H9 (cell line): ENCODE measurements at regions not wholly inside any gene's neighbourhood (a gene's known extent, or its start where the extent isn't known, plus 50 kb on each side); places are given as distances from the start of the nearest gene placed in this dataset.

Experiments used
- DNase-seq: peaks from one replicate; pipeline ENCODE4 v3.0.0-alpha.2; 2017
- H2AFZ ChIP-seq: one replicate; pipeline ENCODE4 v1.6.1; 2013; ENCODE audit warnings: mild to moderate bottlenecking, low read length, control low read depth, moderate library complexity
- H2AK5ac ChIP-seq: 2 replicates; pipeline ENCODE4 v1.6.1; 2013; ENCODE audit warnings: low read length, control low read depth, mixed read lengths; ENCODE audit not compliant: insufficient read length
- H2BK120ac ChIP-seq: one replicate; pipeline ENCODE4 v1.6.1; 2013; ENCODE audit warnings: low read depth, mild to moderate bottlenecking, low read length, control low read depth, inconsistent platforms; ENCODE audit not compliant: poor library complexity, severe bottlenecking
- H2BK12ac ChIP-seq: 2 replicates; pipeline ENCODE4 v1.6.1; 2013; ENCODE audit warnings: low read length, control low read depth, mixed read lengths, low read depth; ENCODE audit not compliant: insufficient read length
- H2BK15ac ChIP-seq: 2 replicates; pipeline ENCODE4 v1.6.1; 2013; ENCODE audit warnings: low read depth, low read length, control low read depth
- H2BK20ac ChIP-seq: one replicate; pipeline ENCODE4 v1.6.1; 2013; ENCODE audit warnings: low read depth, mild to moderate bottlenecking, low read length, control low read depth, inconsistent platforms; ENCODE audit not compliant: poor library complexity, severe bottlenecking
- H2BK5ac ChIP-seq: 2 replicates; pipeline ENCODE4 v1.6.1; 2013; ENCODE audit warnings: low read length, control low read depth, mixed read lengths; ENCODE audit not compliant: insufficient read length
- H3K14ac ChIP-seq: 2 replicates; pipeline ENCODE4 v1.6.1; 2013; ENCODE audit warnings: low read length, control low read depth; ENCODE audit not compliant: insufficient read depth
- H3K18ac ChIP-seq: 2 replicates; pipeline ENCODE4 v1.6.1; 2013; ENCODE audit warnings: low read depth, mild to moderate bottlenecking, mixed read lengths, low read length, control low read depth; ENCODE audit not compliant: insufficient read length
- H3K23ac ChIP-seq: 2 replicates; pipeline ENCODE4 v1.6.1; 2013; ENCODE audit warnings: low read length, control low read depth, mixed read lengths, low read depth; ENCODE audit not compliant: insufficient read length
- H3K23me2 ChIP-seq: 2 replicates; pipeline ENCODE4 v1.6.1; 2013; ENCODE audit warnings: low read depth, mild to moderate bottlenecking, mixed read lengths, low read length, control low read depth; ENCODE audit not compliant: insufficient read length, poor library complexity, severe bottlenecking
- H3K27ac ChIP-seq: 2 replicates; pipeline ENCODE4 v1.5.1; 2013; ENCODE audit warnings: low read length, control low read depth, mixed read lengths, low read depth; ENCODE audit not compliant: insufficient read length
- H3K27me3 ChIP-seq: 2 replicates; pipeline ENCODE4 v1.6.1; 2013; ENCODE audit warnings: low read length, control low read depth, inconsistent platforms; ENCODE audit not compliant: insufficient read depth
- H3K4ac ChIP-seq: 2 replicates; pipeline ENCODE4 v1.6.1; 2013; ENCODE audit warnings: low read depth, mild to moderate bottlenecking, control low read depth, inconsistent platforms, low read length, moderate library complexity
- H3K4me1 ChIP-seq: 2 replicates; pipeline ENCODE4 v1.6.1; 2013; ENCODE audit warnings: low read length, control low read depth, inconsistent platforms; ENCODE audit not compliant: insufficient read depth
- H3K4me2 ChIP-seq: 2 replicates; pipeline ENCODE4 v1.6.1; 2013; ENCODE audit warnings: low read length, control low read depth, mixed read lengths; ENCODE audit not compliant: insufficient read length, insufficient read depth
- H3K56ac ChIP-seq: 2 replicates; pipeline ENCODE4 v1.6.1; 2013; ENCODE audit warnings: low read depth, mild to moderate bottlenecking, mixed read lengths, low read length, control low read depth; ENCODE audit not compliant: insufficient read length
- H3K79me1 ChIP-seq: 2 replicates; pipeline ENCODE4 v1.6.1; 2013; ENCODE audit warnings: low read depth, mild to moderate bottlenecking, moderate library complexity, low read length, control low read depth, inconsistent platforms; ENCODE audit not compliant: insufficient read depth, poor library complexity, severe bottlenecking
- H3K79me2 ChIP-seq: 2 replicates; pipeline ENCODE4 v1.6.1; 2013; ENCODE audit warnings: low read length, control low read depth, inconsistent platforms; ENCODE audit not compliant: insufficient read depth
- H3K9ac ChIP-seq: 2 replicates; pipeline ENCODE4 v1.6.1; 2013; ENCODE audit warnings: low read length, control low read depth, mixed read lengths; ENCODE audit not compliant: insufficient read length; ENCODE audit errors: extremely low read depth
- H3K9me3 ChIP-seq: one replicate; pipeline ENCODE4 v1.6.1; 2013; ENCODE audit warnings: low read depth, low read length, inconsistent platforms; ENCODE audit not compliant: control insufficient read depth
- H3T11ph ChIP-seq: one replicate; pipeline ENCODE4 v1.6.1; 2013; ENCODE audit warnings: mild to moderate bottlenecking, low read length, control low read depth, inconsistent platforms
- H4K20me1 ChIP-seq: one replicate; pipeline ENCODE4 v1.6.1; 2013; ENCODE audit not compliant: control insufficient read depth, insufficient read length, insufficient read depth
- H4K5ac ChIP-seq: 2 replicates; pipeline ENCODE4 v1.6.1; 2013; ENCODE audit warnings: low read depth, mild to moderate bottlenecking, mixed read lengths, low read length, control low read depth; ENCODE audit not compliant: insufficient read length
- H4K8ac ChIP-seq: replicated peaks from 2 replicates; pipeline ENCODE4 v1.6.1; 2013; ENCODE audit warnings: low read length, control low read depth, mixed read lengths, low read depth; ENCODE audit not compliant: insufficient read length
- H4K91ac ChIP-seq: 2 replicates; pipeline ENCODE4 v1.6.1; 2013; ENCODE audit warnings: low read depth, mild to moderate bottlenecking, moderate library complexity, mixed read lengths, low read length, control low read depth; ENCODE audit not compliant: insufficient read length
- H3K27ac Mint-ChIP-seq, 3 experiments: 2 replicates in 2 of 3; 3 replicates in 1 of 3; pipeline ENCODE4 v1.8.0; 2020 to 2021; ENCODE audit warnings: mixed read lengths in 3 of 3, mild to moderate bottlenecking in 1 of 3, moderate library complexity in 1 of 3
- H3K27me3 Mint-ChIP-seq: 2 replicates; pipeline ENCODE4 v1.8.0; 2021; ENCODE audit warnings: low read depth, mild to moderate bottlenecking, moderate library complexity, mixed read lengths
- H3K36me3 Mint-ChIP-seq, 3 experiments: 2 replicates in 2 of 3; 3 replicates in 1 of 3; pipeline ENCODE4 v1.8.0; 2020 to 2021; ENCODE audit warnings: low read depth in 3 of 3, mixed read lengths in 3 of 3; ENCODE audit not compliant: insufficient read depth in 1 of 3
- H3K4me1 Mint-ChIP-seq, 2 experiments: 2 replicates each; pipeline ENCODE4 v1.8.0; 2020; ENCODE audit warnings: mixed read lengths in 2 of 2
- H3K4me3 Mint-ChIP-seq, 2 experiments: 2 replicates in 1 of 2; 3 replicates in 1 of 2; pipeline ENCODE4 v1.8.0; 2020 to 2021; ENCODE audit warnings: mild to moderate bottlenecking in 2 of 2, mixed read lengths in 2 of 2, moderate library complexity in 1 of 2
- H3K9me3 Mint-ChIP-seq, 2 experiments: 2 replicates in 1 of 2; 3 replicates in 1 of 2; pipeline ENCODE4 v1.8.0; 2020; ENCODE audit warnings: mild to moderate bottlenecking in 2 of 2, mixed read lengths in 2 of 2, moderate library complexity in 1 of 2
- whole genome bisulfite sequencing: extraction: QIAGEN DNeasy Blood & Tissue Kit; methylation state at CpG from one replicate; pipeline ENCODE4 v1.1.7; 2013; ENCODE audit warnings: missing lambda C conversion rate, low lambda C conversion rate, mixed read lengths; ENCODE audit not compliant: insufficient read length; ENCODE audit errors: extremely low coverage; 5-methylcytosine and 5-hydroxymethylcytosine counted together
- TF ChIP-seq, protein P1 (sequence below): fragments of 200-600 bp; sonication (generic); conservative IDR thresholded peaks from 3 replicates; pipeline ENCODE4 v1.8.0; 2021; ENCODE audit warnings: antibody characterized with exemption, mild to moderate bottlenecking

- H4K91ac ChIP-seq, result no peak overlapping the region
- no peak overlapping the region for H3K9ac ChIP-seq
- H2AK5ac ChIP-seq, result no peak overlapping the region
- no peak overlapping the region for H2BK15ac ChIP-seq
- H3K79me2 ChIP-seq, result no peaks in the 10 kb centered on the region
- H3K27ac ChIP-seq, result no peak overlapping the region
- no peak overlapping the region for H4K8ac ChIP-seq
- no peak overlapping the region for H2BK12ac ChIP-seq
- H2AFZ ChIP-seq, result no peak overlapping the region
- H2BK20ac ChIP-seq, result no peak overlapping the region
- no peaks in the 10 kb centered on the region; a peak in 1 of 7 replicates for H3K36me3 Mint-ChIP-seq
- no peaks in the 10 kb centered on the region for H3K27me3 ChIP-seq
- no peaks in the 10 kb centered on the region for H3K4me1 ChIP-seq
- H2BK120ac ChIP-seq, result no peak overlapping the region
- no peak overlapping the region for H4K5ac ChIP-seq
- no peak overlapping the region for H3T11ph ChIP-seq
- H3K4me3 Mint-ChIP-seq, result no peak overlapping the region
- no peaks in the 10 kb centered on the region for H3K79me1 ChIP-seq
- H3K14ac ChIP-seq, result no peak overlapping the region
- no peak for DNase-seq
- H3K27me3 Mint-ChIP-seq, result no peaks in the 10 kb centered on the region
- H3K4me2 ChIP-seq, result no peak overlapping the region
- H3K18ac ChIP-seq, result no peak overlapping the region
- H3K9me3 Mint-ChIP-seq, result peaks cover 0 to 7% of the 10 kb centered on the region in 2 experiments; a peak in 3 of 5 replicates
- no peak overlapping the region for H3K4ac ChIP-seq
- no peak overlapping the region for H3K23ac ChIP-seq
- H4K20me1 ChIP-seq, result no peaks in the 10 kb centered on the region
- WGBS, result no CpG with 5 or more reads among the region's 3 CpGs
- H3K56ac ChIP-seq, result no peak overlapping the region
- H3K23me2 ChIP-seq, result no peaks in the 10 kb centered on the region
- TF ChIP-seq, protein P1, sequence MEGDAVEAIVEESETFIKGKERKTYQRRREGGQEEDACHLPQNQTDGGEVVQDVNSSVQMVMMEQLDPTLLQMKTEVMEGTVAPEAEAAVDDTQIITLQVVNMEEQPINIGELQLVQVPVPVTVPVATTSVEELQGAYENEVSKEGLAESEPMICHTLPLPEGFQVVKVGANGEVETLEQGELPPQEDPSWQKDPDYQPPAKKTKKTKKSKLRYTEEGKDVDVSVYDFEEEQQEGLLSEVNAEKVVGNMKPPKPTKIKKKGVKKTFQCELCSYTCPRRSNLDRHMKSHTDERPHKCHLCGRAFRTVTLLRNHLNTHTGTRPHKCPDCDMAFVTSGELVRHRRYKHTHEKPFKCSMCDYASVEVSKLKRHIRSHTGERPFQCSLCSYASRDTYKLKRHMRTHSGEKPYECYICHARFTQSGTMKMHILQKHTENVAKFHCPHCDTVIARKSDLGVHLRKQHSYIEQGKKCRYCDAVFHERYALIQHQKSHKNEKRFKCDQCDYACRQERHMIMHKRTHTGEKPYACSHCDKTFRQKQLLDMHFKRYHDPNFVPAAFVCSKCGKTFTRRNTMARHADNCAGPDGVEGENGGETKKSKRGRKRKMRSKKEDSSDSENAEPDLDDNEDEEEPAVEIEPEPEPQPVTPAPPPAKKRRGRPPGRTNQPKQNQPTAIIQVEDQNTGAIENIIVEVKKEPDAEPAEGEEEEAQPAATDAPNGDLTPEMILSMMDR, result no peak
- H3K4me1 Mint-ChIP-seq, result no peaks in the 10 kb centered on the region
- H3K9me3 ChIP-seq, result no peaks in the 10 kb centered on the region
- H3K27ac Mint-ChIP-seq, result no peak overlapping the region
- H2BK5ac ChIP-seq, result no peak overlapping the region
Observed at GRCh38 chr9:26559506-26559905, 333.1 kb downstream of the CAAP1 start.
